B cell (primary cell): ENCODE measurements at regions not wholly inside any gene's neighbourhood (a gene's known extent, or its start where the extent isn't known, plus 50 kb on each side); places are given as distances from the start of the nearest gene placed in this dataset.

Experiments used
- ATAC-seq: fragments of 200-7000 bp; cut with Tn5 transposase; one replicate; pipeline ENCODE4 v1.10.0; 2021; ENCODE audit warnings: low read depth, mild to moderate bottlenecking, moderate number of reproducible peaks, moderate library complexity
- CTCF ChIA-PET: fragments of 350-600 bp; sonication (Branson Sonifier 250); formaldehyde crosslinking; loops from one replicate; lab custom pipeline; 2021; ENCODE audit warnings: antibody characterized with exemption, inconsistent platforms; lab: Charles Lee
- POLR2A ChIA-PET: fragments of 350-600 bp; sonication (Branson Sonifier 250); formaldehyde crosslinking; loops from one replicate; lab custom pipeline; 2021; ENCODE audit warnings: antibody characterized with exemption; lab: Charles Lee
- DNase-seq: peaks from one replicate; pipeline ENCODE4 v3.0.0; 2013
- H2AFZ ChIP-seq: 2 replicates; pipeline ENCODE4 v1.6.1; 2012; ENCODE audit warnings: mild to moderate bottlenecking, low read depth, low read length; ENCODE audit not compliant: insufficient read depth, poor library complexity, severe bottlenecking
- H3K27ac ChIP-seq, 2 donors: 1 replicate in 1 of 2; 2 replicates in 1 of 2; pipeline ENCODE4 v1.5.1; 2012 to 2013; ENCODE audit warnings: low read length in 2 of 2, mild to moderate bottlenecking in 2 of 2, moderate library complexity in 1 of 2
- H3K27me3 ChIP-seq, 4 experiments: fragments of 200-600 bp in 1 of 4; sonication (generic) in 1 of 4; replicated peaks in 1 of 4; 1 replicate in 2 of 4; 2 replicates in 2 of 4; pipeline versions ENCODE4 v1.6.1 to v1.7.0; 2013 to 2016; ENCODE audit warnings: low read length in 3 of 4, mild to moderate bottlenecking in 2 of 4, mixed read lengths in 1 of 4, moderate library complexity in 1 of 4; ENCODE audit not compliant: insufficient read depth in 4 of 4, control insufficient read depth in 3 of 4; ENCODE audit errors: control extremely low read depth in 1 of 4
- H3K36me3 ChIP-seq, 2 experiments: replicated peaks in 1 of 2; 1 replicate in 1 of 2; 2 replicates in 1 of 2; pipeline versions ENCODE4 v1.6.1 to v1.7.1; 2013; ENCODE audit warnings: low read length in 1 of 2; ENCODE audit not compliant: insufficient read depth in 2 of 2, control insufficient read depth in 1 of 2; ENCODE audit errors: control extremely low read depth in 1 of 2, extremely low read depth in 1 of 2
- H3K4me1 ChIP-seq, 2 donors: fragments of 200-600 bp in 1 of 2; sonication (generic) in 1 of 2; 1 replicate in 1 of 2; 2 replicates in 1 of 2; pipeline versions ENCODE4 v1.5.1 to v1.6.1; 2013 to 2017; ENCODE audit warnings: low read length in 2 of 2; ENCODE audit not compliant: control insufficient read depth in 2 of 2, insufficient read depth in 2 of 2
- H3K4me2 ChIP-seq: replicated peaks from 2 replicates; pipeline ENCODE3; 2012; ENCODE audit warnings: mild to moderate bottlenecking, low read depth, low read length; ENCODE audit not compliant: poor library complexity, severe bottlenecking
- H3K4me3 ChIP-seq, 5 experiments: fragments of 200-600 bp in 1 of 5; sonication (generic) in 1 of 5; 1 replicate in 3 of 5; 2 replicates in 2 of 5; pipeline versions ENCODE4 v1.5.1 to v1.7.0; 2011 to 2016; ENCODE audit warnings: low read length in 4 of 5, mild to moderate bottlenecking in 4 of 5, low read depth in 2 of 5, control low read depth in 1 of 5, moderate library complexity in 1 of 5; ENCODE audit not compliant: insufficient read depth in 1 of 5; ENCODE audit errors: control extremely low read depth in 1 of 5, extremely low read depth in 1 of 5
- H3K79me2 ChIP-seq: fragments of 200-600 bp; sonication (generic); one replicate; pipeline ENCODE4 v1.6.0; 2016; ENCODE audit warnings: low read length; ENCODE audit not compliant: control insufficient read depth, insufficient read depth
- H3K9ac ChIP-seq: fragments of 200-600 bp; sonication (generic); 2 replicates; pipeline ENCODE4 v1.6.1; 2017; ENCODE audit warnings: mild to moderate bottlenecking, low read length, moderate library complexity
- H3K9me3 ChIP-seq, 3 donors: one replicate each; pipeline versions ENCODE4 v1.6.1 to v1.7.1; 2013; ENCODE audit warnings: low read length in 2 of 3; ENCODE audit not compliant: control insufficient read depth in 2 of 3, insufficient read depth in 1 of 3; ENCODE audit errors: control extremely low read depth in 1 of 3
- H4K20me1 ChIP-seq: 2 replicates; pipeline ENCODE4 v1.6.0; 2012; ENCODE audit warnings: mild to moderate bottlenecking, low read length; ENCODE audit not compliant: insufficient read depth, control insufficient read depth, poor library complexity, severe bottlenecking
- H3K27ac Mint-ChIP-seq: one replicate; pipeline ENCODE4 v1.8.0; 2021; ENCODE audit warnings: mixed read lengths
- H3K27me3 Mint-ChIP-seq: one replicate; pipeline ENCODE4 v1.8.0; 2021; ENCODE audit warnings: mixed read lengths
- H3K4me1 Mint-ChIP-seq: one replicate; pipeline ENCODE4 v1.8.0; 2021; ENCODE audit warnings: mixed read lengths
- H3K4me3 Mint-ChIP-seq: one replicate; pipeline ENCODE4 v1.8.0; 2021; ENCODE audit warnings: mixed read lengths
- H3K9me3 Mint-ChIP-seq: one replicate; pipeline ENCODE4 v1.8.0; 2022; ENCODE audit warnings: mixed read lengths; ENCODE audit not compliant: insufficient read depth
- CTCF ChIP-seq: fragments of 200-600 bp; IDR thresholded peaks from one replicate; pipeline ENCODE4 v1.8.0; 2022; ENCODE audit warnings: antibody characterized with exemption, mild to moderate bottlenecking
- EZH2 ChIP-seq: IDR thresholded peaks from 2 replicates; pipeline ENCODE4 v1.6.1; 2012; ENCODE audit warnings: borderline replicate concordance, low read depth, mild to moderate bottlenecking, moderate library complexity, low read length; ENCODE audit not compliant: insufficient read depth, poor library complexity, severe bottlenecking
- WGBS: methylation state at CpG from one replicate; pipeline ENCODE4 v1.1.5; 2013; ENCODE audit warnings: missing lambda C conversion rate; ENCODE audit not compliant: insufficient coverage; 5-methylcytosine and 5-hydroxymethylcytosine counted together
- intact Hi-C: fragments of 100-400 bp; cut with micrococcal nuclease; formaldehyde crosslinking; loops from one replicate; pipeline ENCODE4 v1.10.0; 2022

- H3K4me3 ChIP-seq, result no peak overlapping the region
- H3K27me3 ChIP-seq, result peaks cover 0 to 8% (median 2%) of the 10 kb centered on the region in 4 experiments
- H2AFZ ChIP-seq, result no peak overlapping the region
- no peaks in the 10 kb centered on the region for H3K79me2 ChIP-seq
- no peaks in the 10 kb centered on the region for H3K9me3 Mint-ChIP-seq
- CTCF ChIA-PET, result no interaction called here
- TF ChIP-seq CTCF (no peak), EZH2 (no peak)
- peaks cover 28% of the 10 kb centered on the region for H3K27me3 Mint-ChIP-seq
- H3K4me1 Mint-ChIP-seq, result no peaks in the 10 kb centered on the region
- peaks cover 0 to 3% of the 10 kb centered on the region in 2 donors for H3K4me1 ChIP-seq
- H4K20me1 ChIP-seq, result no peaks in the 10 kb centered on the region
- ATAC-seq, result no peak
- H3K36me3 ChIP-seq, result no peaks in the 10 kb centered on the region
- intact Hi-C loops, result no loop called here
- no peak overlapping the region for H3K4me3 Mint-ChIP-seq
- H3K9me3 ChIP-seq, result no peaks in the 10 kb centered on the region
- H3K9ac ChIP-seq, result no peak overlapping the region
- DNase-seq, result no peak
- no peak overlapping the region for H3K27ac Mint-ChIP-seq
- POLR2A ChIA-PET, result no interaction called here
- H3K27ac ChIP-seq, result no peak overlapping the region
- H3K4me2 ChIP-seq, result no peak overlapping the region
Observed at GRCh38 chr7:114100810-114101209, 182.0 kb upstream of the PPP1R3A start.

- H4K20me1 ChIP-seq, result no peaks in the 10 kb centered on the region
- no peaks in the 10 kb centered on the region for H3K9me3 Mint-ChIP-seq
- peaks cover 34% of the 10 kb centered on the region for H3K27me3 Mint-ChIP-seq
- intact Hi-C loops, result no loop called here
- no peak overlapping the region for H3K4me3 ChIP-seq
- TF ChIP-seq EZH2 (no peak), CTCF (no peak)
- no peak overlapping the region for H3K27ac Mint-ChIP-seq
- ChIA-PET POLR2A (no interaction called here), CTCF (no interaction called here)
- no peak for ATAC-seq
- no peak overlapping the region for H2AFZ ChIP-seq
- H3K4me1 ChIP-seq, result peaks cover 0 to 3% of the 10 kb centered on the region in 2 donors
- 83% methylated on average over 1 of the region's 3 CpGs for WGBS
- H3K4me3 Mint-ChIP-seq, result no peak overlapping the region
- no peak overlapping the region for H3K27ac ChIP-seq
- peaks cover 0 to 8% (median 2%) of the 10 kb centered on the region in 4 experiments for H3K27me3 ChIP-seq
- DNase-seq, result no peak
- H3K4me1 Mint-ChIP-seq, result no peaks in the 10 kb centered on the region
- no peaks in the 10 kb centered on the region for H3K79me2 ChIP-seq
- H3K9ac ChIP-seq, result no peak overlapping the region
- no peak overlapping the region for H3K4me2 ChIP-seq
- no peaks in the 10 kb centered on the region for H3K9me3 ChIP-seq
- H3K36me3 ChIP-seq, result no peaks in the 10 kb centered on the region
Observed at GRCh38 chr7:114099337-114099736, 180.5 kb upstream of the PPP1R3A start.
